GM20000 (cell line): ENCODE measurements at regions not wholly inside any gene's neighbourhood (a gene's known extent, or its start where the extent isn't known, plus 50 kb on each side); places are given as distances from the start of the nearest gene placed in this dataset.

Experiments used
- DNase-seq: peaks from one replicate; pipeline ENCODE4 v3.0.0; 2012; ENCODE audit warnings: low spot score
- CTCF ChIP-seq: IDR thresholded peaks from 2 replicates; pipeline ENCODE4 v1.5.1; 2012; ENCODE audit warnings: mild to moderate bottlenecking, control low read depth; ENCODE audit errors: extremely low read depth, missing control alignments

GRCh38 chr4:62474802-62475201 lies 1274.7 kb downstream of the ADGRL3 start:
- DNase-seq: no peak
- no peak for TF ChIP-seq CTCF

DNA sequence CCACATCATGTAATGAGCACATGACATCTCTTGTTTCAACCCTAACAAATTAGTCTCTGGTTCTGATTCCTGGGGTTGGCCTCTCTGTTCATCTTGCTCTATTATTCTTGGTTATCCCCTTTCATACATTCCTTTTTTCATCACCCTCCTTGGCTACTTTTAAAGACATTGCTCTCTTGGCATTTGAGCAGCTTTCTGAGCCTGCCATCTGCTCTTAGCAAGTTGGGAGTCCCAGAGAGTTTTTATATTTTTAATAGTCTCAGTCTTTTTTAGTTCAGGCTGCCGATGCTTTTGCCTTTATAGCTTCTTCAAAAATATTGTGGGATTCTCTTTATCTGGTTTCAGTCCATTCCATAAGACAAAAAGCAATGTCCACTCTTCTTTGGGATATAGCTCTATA lies 1270.9 kb downstream of the ADGRL3 start:
- no peak for DNase-seq
- TF ChIP-seq CTCF: no peak

DNA sequence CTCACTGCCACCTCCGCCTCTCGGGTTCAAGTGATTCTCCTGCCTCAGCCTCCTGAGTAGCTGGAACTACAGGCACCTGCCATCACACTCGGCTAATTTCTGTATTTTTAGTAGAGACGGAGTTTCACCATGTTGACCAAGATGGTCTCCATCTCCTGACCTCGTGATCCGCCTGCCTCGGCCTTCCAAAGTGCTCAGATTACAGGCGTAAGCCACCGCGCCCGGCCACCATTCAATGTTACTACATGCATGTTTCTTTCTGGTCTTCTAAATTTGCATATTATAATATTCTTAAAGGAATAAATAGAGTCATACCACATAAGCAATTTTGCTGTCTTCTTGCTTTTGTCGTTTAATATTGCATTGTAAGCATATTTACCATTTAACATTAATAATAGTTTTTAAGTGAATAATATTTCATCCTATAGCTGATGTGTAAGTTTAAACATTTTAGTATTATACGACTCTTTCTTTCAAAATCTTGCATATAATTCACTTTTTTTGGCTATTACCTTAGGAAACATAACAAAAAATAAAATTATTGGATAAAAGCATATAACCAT lies 1270.4 kb downstream of the ADGRL3 start:
- no peak for TF ChIP-seq CTCF
- DNase-seq: no peak

DNA sequence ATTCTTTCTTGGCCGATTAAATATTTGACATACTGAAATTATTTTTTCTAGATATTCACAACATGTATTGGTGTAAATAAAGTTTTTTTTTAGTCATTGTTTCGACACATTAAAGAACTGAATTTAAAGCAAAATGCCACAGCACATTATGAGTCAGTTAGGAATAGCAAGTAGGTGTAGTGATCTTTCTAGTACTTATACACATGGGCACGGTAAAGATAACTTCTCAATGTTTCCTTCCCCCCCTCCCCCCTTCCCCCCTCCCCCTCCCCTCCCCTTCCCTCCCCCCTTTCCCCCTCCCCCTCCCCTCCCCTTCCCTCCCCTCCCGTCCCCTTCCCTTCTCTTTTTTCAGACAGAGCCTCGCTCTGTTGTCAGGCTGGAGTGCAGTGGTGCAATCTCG lies 1269.9 kb downstream of the ADGRL3 start:
- no peak for DNase-seq

DNA sequence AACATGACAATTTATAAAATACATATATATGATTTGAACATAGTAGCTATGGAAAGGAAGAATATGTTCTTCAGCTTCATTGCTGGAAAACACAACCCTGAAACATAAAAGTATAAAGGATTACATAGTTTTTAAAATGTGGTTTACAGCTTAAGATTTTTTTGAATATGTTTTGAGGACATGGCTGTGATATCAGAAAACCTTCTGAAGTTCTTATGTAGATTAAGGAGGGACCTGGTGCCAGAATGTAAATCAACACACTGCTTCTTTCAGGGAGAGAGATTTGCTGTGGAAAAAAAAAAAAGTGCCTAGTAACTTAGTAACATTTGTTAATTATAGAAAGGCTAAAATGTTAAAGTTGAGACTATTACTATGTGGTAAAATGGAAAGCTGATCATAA lies 1261.8 kb downstream of the ADGRL3 start:
- TF ChIP-seq CTCF: no peak
- DNase-seq: no peak

More for the DNA sequence above, 1269.9 kb downstream of the ADGRL3 start:
- TF ChIP-seq CTCF: no peak

DNA sequence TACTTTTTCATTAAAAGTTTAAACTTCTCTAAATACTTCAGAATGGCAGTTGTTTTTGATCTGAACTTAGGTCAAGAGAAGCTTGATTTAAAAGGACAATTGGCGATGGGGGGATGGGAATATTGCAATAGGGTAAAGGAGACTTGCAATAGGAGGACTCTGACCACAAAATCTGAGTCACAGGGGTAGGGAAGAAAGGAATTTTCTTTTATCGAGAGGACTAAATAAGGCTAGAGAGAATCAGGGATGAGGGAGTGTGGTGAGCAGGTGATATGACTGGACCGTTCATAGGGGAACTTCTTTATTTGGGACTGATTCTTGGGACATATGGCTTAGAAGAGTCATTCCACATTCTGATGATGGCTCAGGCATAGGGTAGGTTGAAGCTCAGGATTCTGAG lies 1260.2 kb downstream of the ADGRL3 start:
- no peak for DNase-seq
- TF ChIP-seq CTCF: no peak

DNA sequence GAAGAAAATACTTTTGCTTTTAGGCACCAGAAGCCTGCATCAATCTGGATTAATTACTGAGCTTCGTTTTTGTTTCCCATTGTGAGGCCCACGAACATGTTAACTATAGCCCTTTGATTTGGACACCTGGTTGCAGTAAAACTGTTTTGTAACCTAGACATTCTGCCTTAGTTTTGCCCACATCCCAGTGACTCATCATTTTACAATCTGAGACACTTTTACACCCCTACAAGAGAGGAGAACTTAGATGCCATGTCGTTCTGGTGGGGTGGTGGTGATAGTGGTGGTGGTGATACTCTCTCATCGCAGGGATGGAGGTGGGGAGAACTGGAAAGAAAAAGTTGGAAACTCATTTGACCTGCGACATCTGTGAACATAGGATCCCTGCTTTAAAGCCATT lies 1257.2 kb downstream of the ADGRL3 start:
- TF ChIP-seq CTCF: no peak
- DNase-seq: no peak
